ENCODE measurements at regions not wholly inside any gene's neighbourhood (a gene's known extent, or its start where the extent isn't known, plus 50 kb on each side); places are given as distances from the start of the nearest gene placed in this dataset.

GRCh38 chr5:26143259-26143658 lies 895.1 kb downstream of the CDH9 start:
- no peaks in the 10 kb centered on the region for H3K4me1 ChIP-seq (ENCODE audit: control insufficient read depth, insufficient read depth, low read length)
- RAD21 ChIA-PET (ENCODE audit: unreplicated experiment) = no interaction called here
- no peaks in the 10 kb centered on the region for H3K79me2 ChIP-seq (ENCODE audit: control insufficient read depth, insufficient read depth, low read length)
- BruUV-seq (replicated peaks) = no TSS peak
- H3K4me2 ChIP-seq (ENCODE audit: control insufficient read depth, insufficient read depth) = no peak overlapping the region
- in situ Hi-C loops (cut with MboI) (no loop called here), intact Hi-C loops (cut with micrococcal nuclease; ENCODE audit: unreplicated experiment) (no loop called here)
- 3% methylated on average over 2 of the region's 2 CpGs for WGBS (ENCODE audit: insufficient coverage, insufficient replicate concordance, low lambda C conversion rate, missing lambda C conversion rate)
- POLR2A ChIA-PET = no interaction called here
- no peaks in the 10 kb centered on the region for H3K9me3 ChIP-seq (replicated peaks; ENCODE audit: control insufficient read depth, insufficient read depth, low read length)
- H3K36me3 ChIP-seq (ENCODE audit: control insufficient read depth in 2 of 2, insufficient read depth in 2 of 2, low read length in 1 of 2) = no peaks in the 10 kb centered on the region
- DNase-seq (ENCODE audit: low read depth, low spot score) = no peak
- SMC1A ChIA-PET (ENCODE audit: uncharacterized antibody, unreplicated experiment) = no interaction called here
- TF ChIP-seq KLF5 (IDR thresholded peaks at IDR 0.05; ENCODE audit: partially characterized antibody) (no peak), POLR2AphosphoS2 (IDR thresholded peaks at IDR 0.05; ENCODE audit: low read depth, low read length) (no peak), EP300 (IDR thresholded peaks at IDR 0.05; ENCODE audit: borderline replicate concordance in 1 of 2, control insufficient read depth in 1 of 2, low read depth in 2 of 2, low read length in 2 of 2) (no peak)
- TF ChIP-seq, protein P1, sequence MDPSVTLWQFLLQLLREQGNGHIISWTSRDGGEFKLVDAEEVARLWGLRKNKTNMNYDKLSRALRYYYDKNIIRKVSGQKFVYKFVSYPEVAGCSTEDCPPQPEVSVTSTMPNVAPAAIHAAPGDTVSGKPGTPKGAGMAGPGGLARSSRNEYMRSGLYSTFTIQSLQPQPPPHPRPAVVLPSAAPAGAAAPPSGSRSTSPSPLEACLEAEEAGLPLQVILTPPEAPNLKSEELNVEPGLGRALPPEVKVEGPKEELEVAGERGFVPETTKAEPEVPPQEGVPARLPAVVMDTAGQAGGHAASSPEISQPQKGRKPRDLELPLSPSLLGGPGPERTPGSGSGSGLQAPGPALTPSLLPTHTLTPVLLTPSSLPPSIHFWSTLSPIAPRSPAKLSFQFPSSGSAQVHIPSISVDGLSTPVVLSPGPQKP (IDR thresholded peaks at IDR 0.05; ENCODE audit: low read depth, low read length) = no peak
- no peak overlapping the region for H2AFZ ChIP-seq (ENCODE audit: control insufficient read depth, low read depth, low read length)
- no peak overlapping the region for H3K4me3 ChIP-seq
- no peaks in the 10 kb centered on the region for H4K20me1 ChIP-seq (ENCODE audit: control insufficient read depth, insufficient read depth)
- ATAC-seq = no peak
- FAIRE-seq = no peak
- CTCF ChIA-PET = no interaction called here
- no peak overlapping the region for H3K27ac ChIP-seq (ENCODE audit: control insufficient read depth, insufficient read depth)
- no peaks in the 10 kb centered on the region for H3K27me3 ChIP-seq (replicated peaks in 1 of 2; ENCODE audit: control insufficient read depth in 2 of 2, insufficient read depth in 2 of 2, low read length in 1 of 2)
- H3K9ac ChIP-seq (ENCODE audit: control insufficient read depth, insufficient read depth, low read length) = no peak overlapping the region

DNA sequence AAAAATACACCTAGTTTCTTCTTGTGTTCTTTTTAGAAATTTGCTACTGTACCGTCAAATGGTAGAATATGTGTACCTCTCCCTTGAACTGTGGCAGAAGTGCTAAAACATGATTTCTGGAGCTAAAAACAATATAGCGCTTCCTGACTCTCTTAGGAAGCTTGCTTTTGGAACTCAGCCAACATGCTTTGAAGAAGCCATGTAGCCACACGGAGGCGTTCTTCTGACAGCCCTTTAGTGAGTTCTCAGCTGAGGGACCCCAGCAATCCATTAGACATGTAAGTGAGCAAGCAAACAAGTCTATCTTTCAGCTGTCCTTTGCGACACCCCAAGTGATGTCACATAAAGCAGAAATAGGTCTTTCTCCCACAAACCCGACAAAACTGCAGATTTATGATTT lies 917.0 kb downstream of the CDH9 start:
- ChIA-PET RAD21 (ENCODE audit: unreplicated experiment) (no interaction called here), SMC1A (ENCODE audit: uncharacterized antibody, unreplicated experiment) (no interaction called here), POLR2A (no interaction called here), CTCF (interaction anchor here (0.6 kb wide), 1 partner anchor 1486 kb away, joined by 3 read pairs; no protein-coding TSS in a partner anchor)
- TF ChIP-seq NRF1 (conservative IDR thresholded peaks at IDR 0.05; ENCODE audit: low read depth, low read length) = no peak
- TF ChIP-seq, protein P2, sequence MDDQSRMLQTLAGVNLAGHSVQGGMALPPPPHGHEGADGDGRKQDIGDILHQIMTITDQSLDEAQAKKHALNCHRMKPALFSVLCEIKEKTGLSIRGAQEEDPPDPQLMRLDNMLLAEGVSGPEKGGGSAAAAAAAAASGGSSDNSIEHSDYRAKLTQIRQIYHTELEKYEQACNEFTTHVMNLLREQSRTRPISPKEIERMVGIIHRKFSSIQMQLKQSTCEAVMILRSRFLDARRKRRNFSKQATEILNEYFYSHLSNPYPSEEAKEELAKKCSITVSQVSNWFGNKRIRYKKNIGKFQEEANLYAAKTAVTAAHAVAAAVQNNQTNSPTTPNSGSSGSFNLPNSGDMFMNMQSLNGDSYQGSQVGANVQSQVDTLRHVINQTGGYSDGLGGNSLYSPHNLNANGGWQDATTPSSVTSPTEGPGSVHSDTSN (IDR thresholded peaks at IDR 0.05; ENCODE audit: insufficient replicate concordance, low read depth, low read length) = no peak
- TF ChIP-seq STAT1 (conservative IDR thresholded peaks at IDR 0.05) = no peak
- TF ChIP-seq RB1 (IDR thresholded peaks at IDR 0.05; ENCODE audit: borderline replicate concordance) = no peak
- TF ChIP-seq, protein P3, sequence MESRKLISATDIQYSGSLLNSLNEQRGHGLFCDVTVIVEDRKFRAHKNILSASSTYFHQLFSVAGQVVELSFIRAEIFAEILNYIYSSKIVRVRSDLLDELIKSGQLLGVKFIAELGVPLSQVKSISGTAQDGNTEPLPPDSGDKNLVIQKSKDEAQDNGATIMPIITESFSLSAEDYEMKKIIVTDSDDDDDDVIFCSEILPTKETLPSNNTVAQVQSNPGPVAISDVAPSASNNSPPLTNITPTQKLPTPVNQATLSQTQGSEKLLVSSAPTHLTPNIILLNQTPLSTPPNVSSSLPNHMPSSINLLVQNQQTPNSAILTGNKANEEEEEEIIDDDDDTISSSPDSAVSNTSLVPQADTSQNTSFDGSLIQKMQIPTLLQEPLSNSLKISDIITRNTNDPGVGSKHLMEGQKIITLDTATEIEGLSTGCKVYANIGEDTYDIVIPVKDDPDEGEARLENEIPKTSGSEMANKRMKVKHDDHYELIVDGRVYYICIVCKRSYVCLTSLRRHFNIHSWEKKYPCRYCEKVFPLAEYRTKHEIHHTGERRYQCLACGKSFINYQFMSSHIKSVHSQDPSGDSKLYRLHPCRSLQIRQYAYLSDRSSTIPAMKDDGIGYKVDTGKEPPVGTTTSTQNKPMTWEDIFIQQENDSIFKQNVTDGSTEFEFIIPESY (IDR thresholded peaks at IDR 0.05) = no peak
- Histone ChIP-seq H3K9me3 (replicated peaks; ENCODE audit: control insufficient read depth, insufficient read depth, low read length) (no peaks in the 10 kb centered on the region), H3K4me2 (ENCODE audit: control insufficient read depth, insufficient read depth) (no peak overlapping the region), H3K27me3 (replicated peaks in 1 of 2; ENCODE audit: control insufficient read depth in 2 of 2, insufficient read depth in 2 of 2, low read length in 1 of 2) (no peaks in the 10 kb centered on the region), H3K4me3 (no peak overlapping the region), H4K20me1 (ENCODE audit: control insufficient read depth, insufficient read depth) (no peaks in the 10 kb centered on the region), H3K4me1 (ENCODE audit: control insufficient read depth, insufficient read depth, low read length) (no peaks in the 10 kb centered on the region), H3K27ac (ENCODE audit: control insufficient read depth, insufficient read depth) (no peak overlapping the region), H2AFZ (ENCODE audit: control insufficient read depth, low read depth, low read length) (no peak overlapping the region), H3K9ac (ENCODE audit: control insufficient read depth, insufficient read depth, low read length) (no peak overlapping the region), H3K79me2 (ENCODE audit: control insufficient read depth, insufficient read depth, low read length) (no peaks in the 10 kb centered on the region), H3K36me3 (ENCODE audit: control insufficient read depth in 2 of 2, insufficient read depth in 2 of 2, low read length in 1 of 2) (no peaks in the 10 kb centered on the region)
- WGBS (ENCODE audit: insufficient coverage, insufficient replicate concordance, low lambda C conversion rate, missing lambda C conversion rate) = 45% methylated on average over 6 of the region's 6 CpGs
- no TSS peak for BruUV-seq (replicated peaks)
- DNase-seq (ENCODE audit: low read depth, low spot score) (no peak), FAIRE-seq (no peak), ATAC-seq (no peak)
- in situ Hi-C loops (cut with MboI) = no loop called here
- intact Hi-C loops (cut with micrococcal nuclease; ENCODE audit: unreplicated experiment) = no loop called here
